SJSA1 (cell line): ENCODE measurements at regions not wholly inside any gene's neighbourhood (a gene's known extent, or its start where the extent isn't known, plus 50 kb on each side); places are given as distances from the start of the nearest gene placed in this dataset.
"Not testable (repeated sequence)": the region's sequence is repeated elsewhere in the genome, so short reads cannot be mapped to it uniquely, and the experiment has no call there.

Source experiments
- DNase-seq, 2 experiments: peaks; one replicate each; pipeline ENCODE4 v3.0.0-alpha.2; 2015 to 2020; ENCODE audit warnings: low spot score in 2 of 2, low read depth in 1 of 2
- H3K27ac ChIP-seq: fragments of 250-450 bp; sonication (Bioruptor Pico); 2 replicates; pipeline ENCODE4 v1.5.1; 2020; ENCODE audit warnings: mild to moderate bottlenecking, moderate library complexity
- H3K27me3 ChIP-seq: fragments of 250-450 bp; sonication (Bioruptor Pico); replicated peaks from 2 replicates; pipeline ENCODE4 v1.5.1; 2020; ENCODE audit warnings: mild to moderate bottlenecking, moderate library complexity
- H3K36me3 ChIP-seq: fragments of 250-450 bp; sonication (Bioruptor Pico); 2 replicates; pipeline ENCODE4 v1.5.1; 2020; ENCODE audit warnings: mild to moderate bottlenecking
- H3K4me1 ChIP-seq: fragments of 250-450 bp; sonication (Bioruptor Pico); replicated peaks from 2 replicates; pipeline ENCODE4 v1.6.1; 2021; ENCODE audit warnings: mild to moderate bottlenecking
- H3K4me3 ChIP-seq: fragments of 250-450 bp; sonication (Bioruptor Pico); 2 replicates; pipeline ENCODE4 v1.5.1; 2020; ENCODE audit warnings: mild to moderate bottlenecking
- H3K9me3 ChIP-seq: fragments of 250-450 bp; sonication (Bioruptor Pico); replicated peaks from 2 replicates; pipeline ENCODE4 v1.5.1; 2020; ENCODE audit warnings: mild to moderate bottlenecking

GRCh38 chr22:26957176-26957575 lies 299.8 kb downstream of the MIAT start:
- Histone ChIP-seq H3K4me1 (no peaks in the 10 kb centered on the region), H3K36me3 (no peaks in the 10 kb centered on the region), H3K27me3 (peaks cover 6% of the 10 kb centered on the region), H3K27ac (no peak overlapping the region), H3K4me3 (no peak overlapping the region), H3K9me3 (no peaks in the 10 kb centered on the region)
- DNase-seq, result no peak

DNA sequence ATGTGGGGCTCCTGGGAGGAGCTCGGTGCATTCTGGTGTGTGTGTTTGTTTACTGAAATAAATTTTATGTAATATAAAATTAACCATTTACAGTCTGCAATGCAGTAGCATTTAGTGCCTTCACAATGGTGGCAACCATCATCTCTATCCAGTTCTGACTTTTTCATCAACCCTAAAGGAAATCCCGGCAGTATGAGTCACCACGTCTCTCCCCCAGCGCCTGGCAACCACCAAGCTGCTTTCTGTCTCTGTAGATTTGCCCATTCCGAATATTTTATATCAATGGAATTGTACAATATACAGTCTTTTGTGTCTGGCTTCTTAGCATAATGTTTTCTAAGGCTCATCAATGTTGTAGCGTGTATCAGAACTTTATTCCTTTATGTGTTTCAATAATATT lies 300.5 kb downstream of the MIAT start:
- H3K4me3 ChIP-seq, result no peak overlapping the region
- DNase-seq, result no peak
- no peaks in the 10 kb centered on the region for H3K36me3 ChIP-seq
- peaks cover 10% of the 10 kb centered on the region for H3K27me3 ChIP-seq
- H3K27ac ChIP-seq, result no peak overlapping the region
- no peaks in the 10 kb centered on the region for H3K4me1 ChIP-seq
- no peaks in the 10 kb centered on the region for H3K9me3 ChIP-seq

- H3K4me3 ChIP-seq, result no peak overlapping the region
- no peaks in the 10 kb centered on the region for H3K9me3 ChIP-seq
- H3K4me1 ChIP-seq, result no peaks in the 10 kb centered on the region
- H3K27me3 ChIP-seq, result peaks cover 11% of the 10 kb centered on the region
- DNase-seq, result no peak
- H3K36me3 ChIP-seq, result no peaks in the 10 kb centered on the region
- H3K27ac ChIP-seq, result no peak overlapping the region
Measured at GRCh38 chr22:26958378-26958777, 301.0 kb downstream of the MIAT start.

- Histone ChIP-seq H3K9me3 (no peaks in the 10 kb centered on the region), H3K4me1 (no peaks in the 10 kb centered on the region), H3K27ac (no peak overlapping the region), H3K4me3 (no peak overlapping the region), H3K27me3 (peaks cover 7% of the 10 kb centered on the region; the same call in 1 of the 2 replicates), H3K36me3 (no peaks in the 10 kb centered on the region)
- no peak for DNase-seq
Measured at GRCh38 chr22:26964642-26965041, 307.3 kb downstream of the MIAT start.

- peaks cover 7% of the 10 kb centered on the region; the same call in 1 of the 2 replicates for H3K27me3 ChIP-seq
- no peak for DNase-seq
- no peaks in the 10 kb centered on the region for H3K4me1 ChIP-seq
- no peaks in the 10 kb centered on the region for H3K9me3 ChIP-seq
- no peak overlapping the region for H3K4me3 ChIP-seq
- no peak overlapping the region for H3K27ac ChIP-seq
- no peaks in the 10 kb centered on the region for H3K36me3 ChIP-seq
Measured at GRCh38 chr22:26967282-26967681, 309.9 kb downstream of the MIAT start.

GRCh38 chr22:26968859-26969523 lies 311.6 kb downstream of the MIAT start:
- DNase-seq, result no peak
- no peaks in the 10 kb centered on the region for H3K4me1 ChIP-seq
- no peaks in the 10 kb centered on the region for H3K36me3 ChIP-seq
- no peak overlapping the region for H3K27ac ChIP-seq
- no peaks in the 10 kb centered on the region for H3K9me3 ChIP-seq
- H3K27me3 ChIP-seq, result no peaks in the 10 kb centered on the region
- no peak overlapping the region for H3K4me3 ChIP-seq

GRCh38 chr22:26970809-26971394 lies 313.5 kb downstream of the MIAT start:
- H3K4me1 ChIP-seq, result no peaks in the 10 kb centered on the region
- no peaks in the 10 kb centered on the region for H3K9me3 ChIP-seq
- H3K4me3 ChIP-seq, result no peak overlapping the region
- no peak overlapping the region for H3K27ac ChIP-seq
- no peaks in the 10 kb centered on the region for H3K27me3 ChIP-seq
- DNase-seq, result no peak
- no peaks in the 10 kb centered on the region for H3K36me3 ChIP-seq

DNA sequence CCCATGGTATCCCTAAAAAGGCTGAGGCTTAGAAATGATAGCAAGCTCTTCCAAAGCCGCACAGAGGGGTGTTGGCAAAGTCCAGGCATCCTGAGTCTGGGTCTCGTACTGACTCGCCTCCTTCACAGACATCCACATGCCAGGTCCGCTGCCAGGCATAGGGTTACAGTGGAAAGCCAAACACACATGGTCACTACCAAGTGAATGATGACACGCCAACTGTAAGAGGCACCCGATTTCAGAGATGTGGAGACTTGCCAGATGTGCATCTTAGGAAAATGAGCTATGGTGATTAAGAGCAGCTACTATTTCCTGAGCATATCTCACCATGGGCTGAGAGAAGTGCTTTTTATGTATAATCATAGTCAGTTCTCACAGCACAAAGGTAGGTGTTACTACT lies 314.9 kb downstream of the MIAT start:
- no peak overlapping the region for H3K27ac ChIP-seq
- H3K4me3 ChIP-seq, result no peak overlapping the region
- H3K4me1 ChIP-seq, result no peaks in the 10 kb centered on the region
- H3K36me3 ChIP-seq, result no peaks in the 10 kb centered on the region
- H3K27me3 ChIP-seq, result no peaks in the 10 kb centered on the region
- H3K9me3 ChIP-seq, result no peaks in the 10 kb centered on the region
- no peak for DNase-seq

DNA sequence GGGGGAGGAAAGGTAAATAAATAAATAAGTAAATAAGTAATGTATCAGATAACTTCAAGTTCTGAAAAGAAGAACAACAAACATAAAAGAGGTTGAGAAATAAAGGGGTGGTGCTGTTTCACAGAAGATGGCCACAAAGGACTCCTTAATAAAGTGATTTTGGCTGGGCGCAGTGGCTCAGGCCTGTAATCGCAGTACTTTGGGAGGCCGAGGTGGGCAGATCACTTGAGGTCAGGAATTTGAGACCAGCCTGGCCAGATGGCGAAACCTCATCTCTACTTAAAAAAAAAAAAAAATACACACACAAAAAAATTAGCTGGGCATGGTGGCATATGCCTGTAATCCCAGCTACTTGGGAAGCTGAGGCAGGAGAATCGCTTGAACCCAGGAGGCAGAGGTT lies 315.5 kb downstream of the MIAT start:
- not testable (repeated sequence) for DNase-seq

GRCh38 chr22:26974034-26974433 lies 316.6 kb downstream of the MIAT start:
- Histone ChIP-seq H3K36me3 (no peaks in the 10 kb centered on the region), H3K4me3 (no peak overlapping the region), H3K27ac (no peak overlapping the region), H3K9me3 (0 out of 2 replicates have a peak, but pooled peaks cover 3% of the 10 kb centered on the region), H3K27me3 (no peaks in the 10 kb centered on the region), H3K4me1 (no peaks in the 10 kb centered on the region)
- DNase-seq, result no peak

More for the DNA sequence above, 315.5 kb downstream of the MIAT start:
- not testable (repeated sequence) for H3K27ac ChIP-seq, H3K4me3 ChIP-seq, H3K36me3 ChIP-seq, H3K9me3 ChIP-seq, H3K27me3 ChIP-seq, H3K4me1 ChIP-seq

DNA sequence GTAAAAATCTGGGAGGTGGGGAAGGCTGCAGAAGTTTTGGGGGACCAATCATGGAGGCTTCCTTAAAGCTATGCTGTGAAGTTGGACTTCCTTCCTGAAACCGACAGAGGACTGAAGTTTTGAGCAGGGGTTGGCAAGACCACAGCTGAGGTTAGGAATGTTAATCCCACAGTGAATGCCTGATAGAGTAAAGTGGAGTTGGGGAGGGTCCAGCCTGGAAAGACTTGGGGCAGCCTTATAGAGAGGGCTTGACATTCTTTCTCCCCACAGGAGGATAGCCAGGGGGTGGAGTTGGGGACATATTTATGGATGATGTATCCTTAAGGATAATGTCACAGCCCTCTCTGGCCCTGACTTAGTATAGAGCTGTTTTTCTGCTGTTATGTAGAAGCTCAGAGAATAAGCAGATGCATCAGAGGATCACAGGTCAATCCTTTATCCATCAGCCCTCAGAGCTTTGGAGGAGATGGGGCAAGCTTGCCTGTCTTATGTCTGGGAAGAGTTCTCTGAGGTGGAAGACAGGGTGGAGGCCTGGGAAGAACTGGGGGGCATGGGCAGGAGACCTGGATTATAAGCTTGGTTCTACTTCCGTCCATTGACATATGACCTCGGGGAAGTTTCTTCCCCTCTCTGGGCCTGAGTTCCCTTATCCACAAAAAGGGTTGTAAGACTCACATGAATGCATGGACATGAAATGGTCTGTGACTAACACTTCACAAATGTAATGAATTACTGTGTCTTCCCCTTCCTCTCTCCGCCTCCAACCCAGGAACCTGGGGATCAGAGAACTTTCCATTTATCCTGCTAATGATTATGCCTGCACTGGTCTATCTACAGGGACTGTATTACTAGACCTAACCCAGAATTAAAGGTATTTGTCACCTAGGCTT lies 317.8 kb downstream of the MIAT start:
- H3K27me3 ChIP-seq, result no peaks in the 10 kb centered on the region; the same call in 1 of the 2 replicates
- no peak for DNase-seq
- H3K27ac ChIP-seq, result no peak overlapping the region
- no peaks in the 10 kb centered on the region for H3K36me3 ChIP-seq
- 0 out of 2 replicates have a peak, but pooled peaks cover 3% of the 10 kb centered on the region for H3K9me3 ChIP-seq
- H3K4me3 ChIP-seq, result no peak overlapping the region
- no peaks in the 10 kb centered on the region for H3K4me1 ChIP-seq

- no peak overlapping the region for H3K27ac ChIP-seq
Measured at GRCh38 chr22:26975865-26976264, 318.5 kb downstream of the MIAT start.

DNA sequence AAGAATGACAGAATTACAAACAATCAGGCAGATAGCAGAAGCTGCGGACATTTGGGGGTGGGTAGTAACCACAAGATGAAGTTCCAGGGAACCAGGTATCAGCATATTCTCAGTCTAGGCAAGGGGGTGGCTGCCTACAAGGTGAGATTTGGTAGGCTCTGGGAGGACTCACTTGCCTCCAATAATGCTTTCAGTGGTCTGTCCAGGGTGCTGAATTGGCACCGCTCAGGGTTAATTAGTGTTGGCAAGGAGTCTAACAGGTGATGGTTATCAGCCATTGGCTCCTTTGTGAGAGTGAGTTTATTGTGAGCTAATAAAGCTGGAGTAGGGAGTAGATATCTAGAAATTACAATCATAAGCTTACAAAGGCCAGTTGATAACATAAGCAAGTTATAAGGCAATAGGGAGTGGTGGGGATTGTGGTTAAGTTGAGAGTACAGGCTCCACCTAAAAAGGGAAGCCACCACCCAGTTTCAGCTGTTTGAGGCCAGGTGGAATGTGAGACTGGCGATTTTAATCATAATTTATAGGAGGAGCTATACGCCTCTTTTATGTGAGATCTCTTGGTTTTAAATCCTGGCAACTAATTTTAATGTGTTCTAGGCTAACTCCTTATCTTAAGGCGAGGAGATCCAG lies 320.5 kb downstream of the MIAT start:
- H3K27ac ChIP-seq, result no peak overlapping the region
- no peaks in the 10 kb centered on the region for H3K4me1 ChIP-seq
- no peaks in the 10 kb centered on the region; the same call in 1 of the 2 replicates for H3K27me3 ChIP-seq
- H3K4me3 ChIP-seq, result no peak overlapping the region
- 0 out of 2 replicates have a peak, but pooled peaks cover 3% of the 10 kb centered on the region for H3K9me3 ChIP-seq
- no peak for DNase-seq
- no peaks in the 10 kb centered on the region for H3K36me3 ChIP-seq

More at GRCh38 chr22:26975865-26976264, 318.5 kb downstream of the MIAT start:
- Histone ChIP-seq H3K4me1 (no peaks in the 10 kb centered on the region), H3K4me3 (no peak overlapping the region), H3K36me3 (no peaks in the 10 kb centered on the region), H3K9me3 (0 out of 2 replicates have a peak, but pooled peaks cover 3% of the 10 kb centered on the region), H3K27me3 (no peaks in the 10 kb centered on the region; the same call in 1 of the 2 replicates)
- DNase-seq, result no peak
